Nephron (organoid): ENCODE measurements at regions not wholly inside any gene's neighbourhood (a gene's known extent, or its start where the extent isn't known, plus 50 kb on each side); places are given as distances from the start of the nearest gene placed in this dataset.
"Not testable (repeated sequence)": the region's sequence is repeated elsewhere in the genome, so short reads cannot be mapped to it uniquely, and the experiment has no call there.

Source experiments
- H3K27ac Mint-ChIP-seq, 3 experiments: 2 replicates each; pipeline ENCODE4 v1.8.0; 2020; ENCODE audit warnings: mixed read lengths in 3 of 3, mild to moderate bottlenecking in 2 of 3, moderate library complexity in 1 of 3
- H3K27me3 Mint-ChIP-seq: 2 replicates; pipeline ENCODE4 v1.8.0; 2021; ENCODE audit warnings: low read depth, mild to moderate bottlenecking, moderate library complexity, mixed read lengths
- H3K36me3 Mint-ChIP-seq: 2 replicates; pipeline ENCODE4 v1.8.0; 2020; ENCODE audit warnings: low read depth, mixed read lengths
- H3K4me1 Mint-ChIP-seq: 2 replicates; pipeline ENCODE4 v1.8.0; 2020; ENCODE audit warnings: mixed read lengths
- H3K4me3 Mint-ChIP-seq, 3 experiments: 2 replicates each; pipeline ENCODE4 v1.8.0; 2020; ENCODE audit warnings: mild to moderate bottlenecking in 3 of 3, mixed read lengths in 3 of 3, moderate library complexity in 2 of 3
- H3K9me3 Mint-ChIP-seq: 2 replicates; pipeline ENCODE4 v1.8.0; 2020; ENCODE audit warnings: mixed read lengths
- CTCF ChIP-seq, 3 experiments: fragments of 200-600 bp; sonication (generic); IDR thresholded peaks; one replicate each; pipeline ENCODE4 v1.5.0; 2021; ENCODE audit warnings: antibody characterized with exemption in 3 of 3; ENCODE audit not compliant: unreplicated experiment in 3 of 3

GRCh38 chr9:34862836-34863235, 95.2 kb upstream of the PHF24 start:
- Mint-ChIP-seq H3K4me3 (no peak overlapping the region), H3K27ac (no peak overlapping the region), H3K9me3 (peaks cover 30% of the 10 kb centered on the region), H3K4me1 (no peaks in the 10 kb centered on the region), H3K27me3 (peaks cover 17% of the 10 kb centered on the region), H3K36me3 (no peaks in the 10 kb centered on the region)
- no peak for TF ChIP-seq CTCF (IDR thresholded peaks at IDR 0.05; ENCODE audit: unreplicated experiment in 3 of 3)

DNA sequence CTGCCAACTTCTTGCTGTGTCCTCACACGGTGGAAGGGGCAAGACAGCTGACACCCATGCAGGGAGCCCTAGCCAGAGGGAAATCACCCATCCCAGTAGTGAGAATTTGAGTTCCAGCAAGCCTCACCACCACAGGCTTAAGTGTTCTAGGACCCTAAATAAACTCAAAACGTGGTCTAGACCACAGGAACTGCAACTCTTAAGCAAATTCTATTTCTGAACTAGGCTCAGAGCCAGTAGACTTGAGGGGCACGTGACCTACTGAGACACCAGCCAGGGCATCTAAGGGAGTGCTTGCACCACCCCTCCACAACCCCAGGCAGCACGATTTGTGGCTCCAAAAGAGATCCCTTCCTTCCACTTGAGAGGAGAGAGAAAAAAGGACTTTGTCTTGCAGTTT, 96.0 kb upstream of the PHF24 start:
- Mint-ChIP-seq H3K36me3 (no peaks in the 10 kb centered on the region), H3K4me1 (no peaks in the 10 kb centered on the region), H3K4me3 (no peak overlapping the region), H3K27ac (no peak overlapping the region), H3K27me3 (peaks cover 11% of the 10 kb centered on the region), H3K9me3 (peaks cover 30% of the 10 kb centered on the region)
- no peak for TF ChIP-seq CTCF (IDR thresholded peaks at IDR 0.05; ENCODE audit: unreplicated experiment in 3 of 3)

DNA sequence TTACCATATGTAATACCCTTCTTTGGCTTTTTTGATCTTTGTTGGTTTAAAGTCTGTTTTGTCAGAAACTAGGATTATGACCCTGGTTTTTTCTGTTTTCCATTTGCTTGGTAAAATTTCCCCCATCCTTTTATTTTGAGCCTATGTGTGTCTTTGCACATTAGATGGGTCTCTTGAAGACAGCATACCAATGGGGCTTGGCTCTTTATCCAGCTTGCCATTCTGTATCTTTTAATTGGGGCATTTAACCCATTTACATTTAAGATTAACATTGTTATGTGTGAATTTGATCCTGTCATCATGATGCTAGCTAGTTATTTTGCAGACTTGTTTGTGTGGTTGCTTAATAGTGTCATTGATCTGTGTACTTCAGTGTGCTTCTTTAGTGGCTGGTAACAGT, 103.1 kb upstream of the PHF24 start:
- H3K36me3 Mint-ChIP-seq, H3K27ac Mint-ChIP-seq, H3K27me3 Mint-ChIP-seq, H3K4me3 Mint-ChIP-seq, H3K4me1 Mint-ChIP-seq: not testable (repeated sequence)
- H3K9me3 Mint-ChIP-seq: peaks cover 32% of the 10 kb centered on the region

GRCh38 chr9:34830068-34830467, 120.1 kb upstream of the CCL21 start:
- Mint-ChIP-seq H3K27me3 (peaks cover 10% of the 10 kb centered on the region), H3K4me3 (no peak overlapping the region)

GRCh38 chr9:34826999-34827538, 117.1 kb upstream of the CCL21 start:
- Mint-ChIP-seq H3K27me3 (peaks cover 10% of the 10 kb centered on the region), H3K27ac (no peak overlapping the region), H3K36me3 (no peaks in the 10 kb centered on the region), H3K4me3 (no peak overlapping the region), H3K4me1 (no peaks in the 10 kb centered on the region), H3K9me3 (no peaks in the 10 kb centered on the region)
- TF ChIP-seq CTCF (IDR thresholded peaks at IDR 0.05; ENCODE audit: unreplicated experiment in 3 of 3): no peak

More at GRCh38 chr9:34830068-34830467, 120.1 kb upstream of the CCL21 start:
- H3K4me1 Mint-ChIP-seq: no peaks in the 10 kb centered on the region
- H3K9me3 Mint-ChIP-seq: no peaks in the 10 kb centered on the region
- no peak for TF ChIP-seq CTCF (IDR thresholded peaks at IDR 0.05; ENCODE audit: unreplicated experiment in 3 of 3)
- no peak overlapping the region for H3K27ac Mint-ChIP-seq
- no peaks in the 10 kb centered on the region for H3K36me3 Mint-ChIP-seq

GRCh38 chr9:34825775-34826174, 115.8 kb upstream of the CCL21 start:
- Mint-ChIP-seq H3K36me3 (no peaks in the 10 kb centered on the region), H3K27me3 (peaks cover 10% of the 10 kb centered on the region), H3K9me3 (peaks cover 6% of the 10 kb centered on the region)

More at GRCh38 chr9:34825775-34826174, 115.8 kb upstream of the CCL21 start:
- Mint-ChIP-seq H3K4me1 (no peaks in the 10 kb centered on the region), H3K4me3 (no peak overlapping the region), H3K27ac (no peak overlapping the region)
- TF ChIP-seq CTCF (IDR thresholded peaks at IDR 0.05; ENCODE audit: unreplicated experiment in 3 of 3): no peak
